GM19023 (cell line): ENCODE measurements at regions not wholly inside any gene's neighbourhood (a gene's known extent, or its start where the extent isn't known, plus 50 kb on each side); places are given as distances from the start of the nearest gene placed in this dataset.

Experiments used
- ATAC-seq: cut with Tn5 transposase; IDR thresholded peaks from one replicate; pipeline ENCODE4 v1.9.1; 2021; ENCODE audit warnings: mild to moderate bottlenecking, moderate library complexity; ENCODE audit not compliant: unreplicated experiment

- no peak for ATAC-seq
Observed at GRCh38 chr5:6806668-6807067, 93.4 kb downstream of the TENT4A start.

DNA sequence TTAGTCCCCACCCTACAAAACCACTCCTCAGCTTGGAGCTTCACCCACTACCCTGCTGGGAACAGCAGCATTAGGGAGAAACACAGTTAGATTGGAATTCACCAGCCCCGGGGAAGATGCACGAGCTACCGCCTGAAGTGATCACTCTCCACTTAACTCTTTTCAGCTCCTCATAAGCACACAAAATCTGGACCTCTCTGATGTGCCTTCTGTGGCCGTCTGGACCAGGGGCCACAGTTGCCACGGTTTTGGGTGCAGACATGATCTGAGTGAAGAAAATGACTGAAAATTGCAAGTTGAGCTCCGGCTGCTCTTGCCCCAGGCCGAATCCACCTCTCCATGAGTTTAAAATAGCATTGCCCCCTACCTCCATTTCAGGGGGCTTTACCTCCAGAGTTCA, 95.2 kb downstream of the TENT4A start:
- ATAC-seq = no peak

DNA sequence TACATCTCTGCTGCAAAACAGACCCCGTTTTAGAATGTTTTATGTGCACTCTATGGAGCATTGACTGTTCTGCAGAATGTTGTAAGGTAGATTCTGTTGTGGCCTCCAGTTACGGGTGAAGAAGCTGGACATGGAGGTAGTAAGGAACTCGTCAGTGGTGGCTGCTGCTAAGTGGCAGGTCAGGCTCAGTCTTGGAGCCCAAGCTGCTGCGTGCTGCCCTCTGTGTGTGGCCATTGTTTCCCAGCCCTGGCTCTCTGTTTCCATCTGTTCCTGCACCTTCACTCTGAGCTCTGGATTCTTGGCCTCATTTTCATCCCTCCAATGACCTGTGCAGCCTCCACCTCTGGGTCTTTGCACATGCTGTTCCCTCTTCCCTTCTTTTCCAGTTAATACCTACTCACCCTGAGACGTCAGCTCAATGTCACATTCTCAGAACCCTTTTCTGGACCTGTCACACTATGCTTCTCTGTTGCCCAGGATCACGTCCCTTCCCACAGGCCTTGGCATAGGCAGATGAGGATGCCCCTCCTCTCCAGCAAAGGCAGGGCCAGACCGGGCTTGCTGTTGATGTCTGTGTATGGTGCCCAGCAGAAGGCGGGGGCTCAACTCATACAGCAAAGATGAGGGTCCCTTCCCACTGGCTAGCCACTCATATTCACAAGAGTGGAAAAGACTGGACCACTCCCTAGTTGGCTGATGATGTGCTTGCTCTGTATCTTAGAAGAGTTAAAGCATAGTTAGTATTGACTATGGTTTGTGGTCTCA, 97.6 kb downstream of the TENT4A start:
- ATAC-seq = no peak

- ATAC-seq = no peak
Observed at GRCh38 chr5:6812091-6812490, 98.9 kb downstream of the TENT4A start.

DNA sequence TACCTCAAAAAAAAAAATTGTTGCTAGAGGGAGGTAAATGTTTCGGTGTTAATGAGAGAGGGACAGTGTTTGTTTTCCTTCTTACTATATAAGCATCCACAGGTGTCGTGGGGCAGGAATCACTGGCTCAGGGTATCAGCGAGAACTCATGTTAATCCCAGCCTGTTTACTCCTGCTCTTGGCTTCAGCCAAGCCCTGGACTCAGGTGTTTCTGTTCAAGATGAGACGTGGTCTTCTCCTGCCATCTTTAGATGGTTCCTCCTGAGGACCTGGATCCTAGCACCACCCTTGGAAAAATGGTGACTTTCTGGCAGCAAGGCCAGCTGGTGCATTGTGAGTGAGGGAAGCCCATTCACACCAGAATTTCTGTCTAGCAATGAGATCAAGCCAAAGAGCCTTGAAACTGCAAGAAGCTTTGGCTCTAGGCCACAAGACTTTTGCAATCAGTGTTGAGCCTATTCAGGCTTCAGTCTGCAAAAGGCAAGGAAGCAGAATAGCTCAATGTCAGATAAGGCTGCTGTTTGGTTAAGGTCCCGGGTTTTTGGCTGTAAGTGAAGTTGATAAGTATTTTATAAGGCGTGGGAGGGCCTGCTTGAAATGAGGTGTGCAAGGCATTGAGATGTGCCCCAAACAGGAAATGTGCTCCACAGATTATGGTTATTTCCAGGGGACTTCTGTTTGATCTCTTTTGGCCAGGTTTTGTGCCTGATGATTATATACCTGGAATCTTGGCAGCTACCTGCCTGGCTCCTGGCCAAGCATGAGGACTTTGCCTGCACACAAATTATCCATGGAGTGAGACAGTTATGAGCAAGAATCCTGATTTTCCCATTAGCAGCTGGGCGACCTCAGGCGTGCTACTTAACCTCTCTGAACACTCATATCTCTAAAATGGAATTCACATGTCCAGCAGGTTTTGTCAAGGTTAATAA, 99.8 kb downstream of the TENT4A start:
- no peak for ATAC-seq

GRCh38 chr5:6814816-6815215, 101.6 kb downstream of the TENT4A start:
- ATAC-seq = no peak

DNA sequence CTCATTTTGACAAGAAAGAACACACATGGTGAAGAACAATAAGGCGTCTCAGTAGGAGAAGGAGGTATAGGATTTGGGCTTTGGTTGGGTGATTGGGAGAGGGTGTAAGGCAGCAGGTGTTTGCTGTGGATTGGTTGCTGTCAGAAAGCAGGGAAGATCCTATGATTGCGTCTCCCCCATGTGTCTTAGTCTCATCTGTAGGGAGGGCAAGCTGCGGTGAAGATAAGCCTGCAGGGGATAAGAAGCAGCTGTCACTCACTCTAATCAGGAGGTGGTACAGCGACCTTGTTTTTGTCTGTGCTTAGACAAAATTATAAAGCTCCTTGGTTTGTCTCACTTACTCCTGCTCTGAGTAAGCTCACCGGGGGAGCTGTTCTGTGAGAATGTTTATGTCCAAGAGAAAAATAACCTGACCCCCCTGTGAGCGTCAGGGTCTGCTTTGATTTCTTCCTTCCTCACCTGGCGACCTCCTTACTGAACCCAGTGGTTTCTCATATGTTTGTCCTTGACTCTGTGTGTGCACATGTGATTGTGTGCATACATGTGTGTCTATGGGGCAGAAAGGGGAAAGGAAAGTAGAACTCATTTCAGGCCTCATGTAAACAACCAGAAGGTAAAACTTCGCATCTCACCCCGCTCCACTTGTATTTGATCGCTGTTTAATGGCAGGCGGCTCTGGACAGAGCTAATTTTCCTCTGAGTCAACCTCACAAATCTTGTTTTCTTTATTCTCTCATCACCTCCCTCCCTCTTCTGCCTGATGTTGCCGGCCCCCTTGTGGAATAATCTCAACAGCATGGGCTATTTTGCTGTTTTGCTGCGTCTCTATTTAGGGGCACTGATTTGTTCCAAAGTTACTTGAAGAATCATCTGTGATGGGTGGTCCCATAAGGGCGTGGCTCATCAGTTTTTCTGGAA, 105.6 kb downstream of the TENT4A start:
- ATAC-seq = no peak

GRCh38 chr5:6819521-6819920, 106.3 kb downstream of the TENT4A start:
- ATAC-seq = no peak

GRCh38 chr5:6820851-6821479, 107.7 kb downstream of the TENT4A start:
- ATAC-seq = no peak

DNA sequence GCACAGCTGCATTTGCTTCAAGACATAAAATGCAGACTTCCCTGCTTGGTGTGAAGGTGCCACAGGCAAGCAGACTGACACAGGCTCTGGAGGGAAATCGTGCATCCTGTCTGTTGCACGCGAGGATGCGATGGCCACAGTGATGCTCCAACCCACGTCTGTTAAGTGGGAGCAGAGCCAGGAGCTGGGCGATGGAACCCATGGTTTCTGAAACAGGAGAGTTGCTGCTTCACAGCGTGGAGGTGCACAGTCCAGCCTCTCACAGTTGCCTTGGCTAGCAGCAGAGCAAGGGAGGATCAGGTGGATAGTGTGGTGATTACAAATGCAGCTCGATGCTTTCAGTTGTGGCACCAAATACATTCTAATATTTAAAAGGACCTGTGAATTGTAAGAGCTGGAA, 108.8 kb downstream of the TENT4A start:
- ATAC-seq = no peak

DNA sequence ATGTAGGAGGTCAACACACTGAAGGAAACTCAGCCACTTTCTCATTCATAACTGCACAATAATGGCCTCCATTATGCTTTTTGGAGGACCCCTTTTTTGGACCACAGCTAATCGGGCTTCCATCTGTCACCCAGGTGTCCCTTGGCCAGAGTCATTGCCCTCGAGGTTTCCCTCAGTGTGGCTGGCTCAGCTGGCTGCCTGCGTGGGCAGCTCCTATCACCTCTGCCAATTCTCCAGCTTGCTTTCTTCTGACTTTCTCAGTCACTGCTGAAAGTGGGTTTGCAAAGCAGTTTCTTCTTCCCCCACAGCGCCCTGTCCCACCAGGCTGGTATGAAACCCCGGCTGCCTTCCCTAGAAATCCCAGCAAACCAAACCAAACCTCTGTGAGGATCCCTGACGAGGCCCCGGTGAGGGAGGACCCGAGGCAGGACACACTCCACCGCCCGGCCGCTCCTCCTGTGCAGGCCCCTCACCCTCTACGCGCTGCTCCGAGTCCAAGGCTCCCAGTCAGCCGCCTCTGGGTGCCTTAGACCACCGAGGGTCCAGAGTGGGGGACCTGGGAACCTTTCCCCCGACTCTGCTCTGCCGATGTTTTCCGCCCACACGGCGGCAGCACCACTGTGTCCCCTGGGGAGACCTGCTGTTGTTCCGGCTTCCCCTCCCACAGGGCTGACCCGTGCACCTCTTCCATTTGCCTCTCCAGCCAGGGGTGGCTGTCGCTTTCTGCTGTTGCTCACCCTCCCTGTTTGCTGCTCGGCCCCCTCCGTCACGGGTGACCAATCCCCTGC, 109.5 kb downstream of the TENT4A start:
- no peak for ATAC-seq

DNA sequence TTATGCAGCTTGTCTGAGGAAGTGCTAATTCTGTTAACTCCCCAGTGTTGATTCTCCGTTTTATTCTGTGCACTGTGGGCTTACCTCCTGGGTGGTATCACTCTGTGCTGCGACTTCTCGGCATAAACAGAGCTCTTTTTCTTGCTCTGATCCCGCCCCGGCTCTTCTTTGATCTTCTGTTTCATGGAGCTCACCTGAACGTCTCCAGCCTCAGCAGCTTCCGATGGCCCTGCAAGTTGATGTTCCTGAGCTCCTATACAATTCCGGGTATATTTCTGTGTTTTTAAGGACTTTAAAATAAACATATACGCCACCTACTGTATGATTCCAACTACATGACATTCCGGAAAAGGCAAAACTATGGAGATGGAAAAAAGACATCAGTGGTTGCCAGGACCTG, 110.8 kb downstream of the TENT4A start:
- ATAC-seq = no peak

DNA sequence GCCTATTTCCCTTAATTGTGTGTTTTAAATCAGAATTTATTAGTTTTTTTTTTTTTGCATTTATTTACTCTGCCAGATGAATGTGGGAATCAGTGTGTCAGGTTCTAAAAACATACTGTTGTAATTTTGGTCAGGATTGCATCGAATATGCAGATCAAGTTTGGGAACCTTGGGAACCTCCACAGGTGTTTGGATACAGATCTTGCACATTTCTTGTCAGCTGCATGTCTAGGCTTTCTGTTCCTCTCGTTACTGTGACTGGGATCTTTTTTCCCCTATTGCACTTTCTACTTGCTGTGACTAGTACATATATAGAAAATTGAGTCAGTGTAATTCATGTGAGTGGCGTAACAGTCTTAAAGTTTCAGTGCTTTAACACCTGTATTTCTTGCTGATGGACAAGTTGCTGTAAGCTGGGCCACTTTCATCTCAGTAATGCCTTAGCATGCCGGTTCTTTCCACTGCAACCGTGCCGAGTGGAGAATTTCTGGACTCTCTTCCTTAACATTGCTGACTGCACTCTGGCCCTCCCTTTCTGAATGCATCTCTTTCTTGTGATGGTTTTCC, 112.5 kb downstream of the TENT4A start:
- no peak for ATAC-seq

DNA sequence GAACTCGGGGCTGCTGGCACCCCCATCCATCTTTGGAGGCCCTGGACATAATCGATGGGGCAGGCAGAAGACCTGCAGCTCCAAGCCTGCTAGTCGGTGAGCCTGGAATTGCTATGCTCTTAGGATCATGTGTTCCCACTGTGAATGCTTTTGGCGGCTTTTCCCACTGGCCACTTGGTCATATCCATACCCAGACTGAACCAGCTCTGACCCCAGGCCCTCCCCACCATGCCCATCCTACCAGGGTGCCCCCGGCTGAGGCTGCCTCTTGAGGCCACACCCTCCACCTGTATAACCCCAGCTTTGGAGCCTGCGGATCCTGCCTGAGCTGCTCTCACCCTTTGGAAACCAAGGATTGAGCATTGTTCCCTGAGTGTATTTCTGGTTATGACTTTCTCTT, 113.5 kb downstream of the TENT4A start:
- no peak for ATAC-seq

DNA sequence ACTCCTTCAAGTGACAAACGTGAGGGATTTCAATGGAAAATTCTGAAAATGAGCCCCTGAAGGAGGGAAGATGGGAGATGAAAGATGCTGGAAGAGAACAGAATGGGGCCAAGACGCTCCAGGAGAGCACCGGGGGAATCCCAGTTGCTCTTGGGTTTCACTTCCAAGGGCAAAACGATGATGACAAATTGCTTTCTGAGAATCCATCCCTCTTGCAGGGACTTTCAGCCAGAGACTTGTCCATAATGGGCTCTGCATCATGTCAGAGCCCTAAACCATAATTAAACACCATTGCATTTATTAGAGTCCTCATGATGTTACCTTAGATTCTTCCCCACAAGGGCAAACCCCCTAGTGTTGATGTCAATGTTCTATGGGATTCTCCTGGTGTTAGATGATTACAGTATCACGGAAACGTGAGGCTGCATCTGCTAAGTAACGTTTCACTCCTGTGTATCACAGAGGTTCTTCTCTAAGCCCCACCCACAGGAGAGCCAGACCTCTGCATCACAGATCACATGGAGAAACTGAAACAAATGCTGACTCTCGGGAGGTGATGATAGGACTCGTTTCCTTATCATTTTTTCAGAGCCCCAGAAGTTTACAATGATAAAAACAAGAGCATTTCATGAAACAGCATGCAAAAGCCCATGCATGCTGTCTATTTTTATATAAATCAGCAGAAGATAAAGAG, 114.4 kb downstream of the TENT4A start:
- no peak for ATAC-seq

- ATAC-seq = peak; percentile 76
Observed at GRCh38 chr5:6829150-6829784, 116.0 kb downstream of the TENT4A start.

DNA sequence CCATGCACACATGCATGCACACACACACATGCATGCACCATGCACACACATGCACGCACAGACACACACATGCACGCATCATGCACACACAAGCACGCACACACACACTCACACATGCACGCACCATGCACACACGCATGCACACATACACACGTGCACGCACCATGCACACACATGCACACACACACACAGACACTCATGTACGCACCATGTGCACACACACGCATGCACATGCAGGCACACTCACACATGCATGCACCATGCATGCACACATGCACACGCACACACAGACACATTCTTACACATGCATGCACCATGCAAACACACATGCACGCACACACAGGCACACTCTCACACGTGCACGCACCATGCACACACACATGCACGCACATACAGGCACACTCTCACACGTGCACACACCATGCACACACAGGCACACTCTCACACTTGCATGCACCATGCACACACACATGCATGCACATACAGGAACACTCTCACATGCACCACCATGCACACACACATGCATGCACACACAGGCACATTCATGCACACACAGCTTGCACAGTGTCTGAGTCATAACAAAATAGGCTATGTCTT, 117.5 kb downstream of the TENT4A start:
- no peak for ATAC-seq
